Right atrium auricular region (tissue), 2 donors: ENCODE measurements at regions not wholly inside any gene's neighbourhood (a gene's known extent, or its start where the extent isn't known, plus 50 kb on each side); places are given as distances from the start of the nearest gene placed in this dataset.

Experiments
- DNase-seq: peaks from one replicate; pipeline ENCODE4 v3.0.0-alpha.2; 2019; ENCODE audit warnings: low spot score
- H3K27ac ChIP-seq, 2 donors: fragments of 200-600 bp; sonication (generic); 1 replicate in 1 of 2; 2 replicates in 1 of 2; pipeline ENCODE4 v1.5.1; 2016 to 2019
- H3K27me3 ChIP-seq, 2 donors: fragments of 200-600 bp; sonication (generic); one replicate each; pipeline versions ENCODE4 v1.5.1 to v1.6.0; 2017 to 2019
- H3K36me3 ChIP-seq: fragments of 200-600 bp; sonication (generic); one replicate; pipeline ENCODE4 v1.5.1; 2016
- H3K4me1 ChIP-seq, 2 donors: fragments of 200-600 bp; sonication (generic); one replicate each; pipeline versions ENCODE4 v1.5.1 to v1.6.0; 2017 to 2019
- H3K4me3 ChIP-seq, 2 donors: fragments of 200-600 bp; sonication (generic); 1 replicate in 1 of 2; 2 replicates in 1 of 2; pipeline ENCODE4 v1.5.1; 2017 to 2019; ENCODE audit warnings: mild to moderate bottlenecking in 1 of 2, moderate library complexity in 1 of 2
- H3K9me3 ChIP-seq, 2 donors: fragments of 200-600 bp; sonication (generic); one replicate each; pipeline ENCODE4 v1.5.1; 2019
- TF ChIP-seq, protein P1 (sequence below), 2 donors: fragments of 200-600 bp; sonication (generic); IDR thresholded peaks; one replicate each; pipeline ENCODE4 v1.5.1; 2019; ENCODE audit warnings: antibody characterized with exemption in 2 of 2

GRCh38 chr4:100690812-100691211 lies 173.0 kb upstream of the EMCN start:
- no peak for DNase-seq
- H3K36me3 ChIP-seq = no peaks in the 10 kb centered on the region
- no peaks in the 10 kb centered on the region for H3K4me1 ChIP-seq
- no peaks in the 10 kb centered on the region for H3K9me3 ChIP-seq
- H3K27me3 ChIP-seq = no peaks in the 10 kb centered on the region
- H3K4me3 ChIP-seq = no peak overlapping the region
- TF ChIP-seq, protein P1, sequence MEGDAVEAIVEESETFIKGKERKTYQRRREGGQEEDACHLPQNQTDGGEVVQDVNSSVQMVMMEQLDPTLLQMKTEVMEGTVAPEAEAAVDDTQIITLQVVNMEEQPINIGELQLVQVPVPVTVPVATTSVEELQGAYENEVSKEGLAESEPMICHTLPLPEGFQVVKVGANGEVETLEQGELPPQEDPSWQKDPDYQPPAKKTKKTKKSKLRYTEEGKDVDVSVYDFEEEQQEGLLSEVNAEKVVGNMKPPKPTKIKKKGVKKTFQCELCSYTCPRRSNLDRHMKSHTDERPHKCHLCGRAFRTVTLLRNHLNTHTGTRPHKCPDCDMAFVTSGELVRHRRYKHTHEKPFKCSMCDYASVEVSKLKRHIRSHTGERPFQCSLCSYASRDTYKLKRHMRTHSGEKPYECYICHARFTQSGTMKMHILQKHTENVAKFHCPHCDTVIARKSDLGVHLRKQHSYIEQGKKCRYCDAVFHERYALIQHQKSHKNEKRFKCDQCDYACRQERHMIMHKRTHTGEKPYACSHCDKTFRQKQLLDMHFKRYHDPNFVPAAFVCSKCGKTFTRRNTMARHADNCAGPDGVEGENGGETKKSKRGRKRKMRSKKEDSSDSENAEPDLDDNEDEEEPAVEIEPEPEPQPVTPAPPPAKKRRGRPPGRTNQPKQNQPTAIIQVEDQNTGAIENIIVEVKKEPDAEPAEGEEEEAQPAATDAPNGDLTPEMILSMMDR (IDR thresholded peaks at IDR 0.05) = no peak
- no peak overlapping the region for H3K27ac ChIP-seq

DNA sequence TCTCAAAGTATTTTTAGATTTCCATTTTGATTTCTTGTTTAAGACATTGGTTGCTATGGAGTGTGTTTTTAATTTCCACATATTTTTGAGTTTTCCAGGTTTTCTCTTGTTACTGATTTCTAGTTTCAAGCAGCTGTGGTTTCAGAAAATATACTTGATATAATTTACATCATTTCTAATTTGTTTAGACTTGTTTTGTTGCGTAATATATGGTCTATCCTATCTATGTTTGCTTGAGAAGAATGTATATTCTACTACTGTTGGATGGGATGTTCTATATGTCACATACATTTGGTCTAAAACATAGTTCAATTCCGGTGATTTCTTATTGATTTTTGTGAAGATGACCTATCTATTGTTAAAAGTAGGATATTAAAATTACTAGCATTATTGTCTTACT lies 170.5 kb upstream of the EMCN start:
- Histone ChIP-seq H3K27ac (no peak overlapping the region), H3K27me3 (no peaks in the 10 kb centered on the region), H3K4me1 (no peaks in the 10 kb centered on the region), H3K36me3 (no peaks in the 10 kb centered on the region), H3K9me3 (peaks cover 0 to 7% of the 10 kb centered on the region in 2 donors), H3K4me3 (no peak overlapping the region)
- TF ChIP-seq, protein P1 (IDR thresholded peaks at IDR 0.05) = no peak
- DNase-seq = no peak

DNA sequence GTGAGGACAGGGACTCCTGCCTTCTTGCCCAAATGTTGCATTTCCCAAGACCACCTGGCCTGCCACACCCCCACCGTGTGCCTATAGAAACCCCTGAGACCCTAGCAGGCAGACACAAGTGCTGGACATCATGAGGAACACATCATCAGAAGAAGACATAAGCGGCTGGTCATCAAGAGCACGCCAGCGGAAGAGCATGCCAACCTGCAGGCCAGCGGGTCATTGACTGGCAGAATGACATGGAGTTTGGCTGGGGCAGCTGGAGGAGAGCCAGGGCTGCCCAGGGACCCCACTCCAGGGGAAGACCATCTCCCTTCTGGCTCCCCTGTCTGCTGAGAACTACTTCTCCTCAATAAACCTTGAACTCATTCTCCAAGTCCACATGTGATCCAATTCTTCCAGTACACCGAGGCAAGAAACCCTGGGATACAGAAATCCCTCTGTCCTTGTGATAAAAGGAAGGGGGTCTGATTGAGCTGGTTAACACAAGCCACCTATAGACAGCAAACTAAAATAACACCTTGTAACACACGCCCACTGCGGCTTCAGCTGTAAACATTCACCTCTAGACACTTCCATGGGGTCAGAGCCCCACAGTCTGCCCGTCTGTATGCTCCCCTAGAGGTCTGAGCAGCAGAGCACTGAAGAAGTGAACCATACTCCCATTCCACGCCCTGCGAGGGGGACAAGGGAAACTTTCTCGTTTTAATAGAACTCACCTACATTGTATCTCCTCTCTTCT lies 164.8 kb upstream of the EMCN start:
- no peaks in the 10 kb centered on the region for H3K36me3 ChIP-seq
- H3K27me3 ChIP-seq = no peaks in the 10 kb centered on the region
- TF ChIP-seq, protein P1 (IDR thresholded peaks at IDR 0.05) = no peak
- H3K27ac ChIP-seq = no peak overlapping the region
- H3K4me1 ChIP-seq = no peaks in the 10 kb centered on the region
- no peak overlapping the region for H3K4me3 ChIP-seq
- no peak for DNase-seq
- peaks cover 0 to 7% of the 10 kb centered on the region in 2 donors for H3K9me3 ChIP-seq

GRCh38 chr4:100681289-100681688 lies 163.5 kb upstream of the EMCN start:
- no peak for DNase-seq

GRCh38 chr4:100679926-100680325 lies 162.1 kb upstream of the EMCN start:
- Histone ChIP-seq H3K4me1 (no peaks in the 10 kb centered on the region), H3K27me3 (no peaks in the 10 kb centered on the region), H3K36me3 (no peaks in the 10 kb centered on the region), H3K9me3 (peaks cover 0 to 7% of the 10 kb centered on the region in 2 donors), H3K27ac (no peak overlapping the region), H3K4me3 (no peak overlapping the region)
- TF ChIP-seq, protein P1 (IDR thresholded peaks at IDR 0.05) = no peak
- DNase-seq = no peak

More at GRCh38 chr4:100681289-100681688, 163.5 kb upstream of the EMCN start:
- TF ChIP-seq, protein P1 (IDR thresholded peaks at IDR 0.05) = no peak
- H3K9me3 ChIP-seq = peaks cover 0 to 7% of the 10 kb centered on the region in 2 donors
- no peaks in the 10 kb centered on the region for H3K36me3 ChIP-seq
- no peak overlapping the region for H3K27ac ChIP-seq
- H3K4me1 ChIP-seq = no peaks in the 10 kb centered on the region
- no peaks in the 10 kb centered on the region for H3K27me3 ChIP-seq
- no peak overlapping the region for H3K4me3 ChIP-seq

GRCh38 chr4:100674976-100675375 lies 157.2 kb upstream of the EMCN start:
- H3K9me3 ChIP-seq = no peaks in the 10 kb centered on the region
- no peaks in the 10 kb centered on the region for H3K4me1 ChIP-seq

More at GRCh38 chr4:100674976-100675375, 157.2 kb upstream of the EMCN start:
- Histone ChIP-seq H3K4me3 (no peak overlapping the region), H3K27ac (no peak overlapping the region), H3K27me3 (no peaks in the 10 kb centered on the region), H3K36me3 (no peaks in the 10 kb centered on the region)
- DNase-seq = no peak
- TF ChIP-seq, protein P1 (IDR thresholded peaks at IDR 0.05) = no peak
